GM04504 (cell line): ENCODE measurements at regions not wholly inside any gene's neighbourhood (a gene's known extent, or its start where the extent isn't known, plus 50 kb on each side); places are given as distances from the start of the nearest gene placed in this dataset.

Experiments used
- DNase-seq: peaks from one replicate; pipeline ENCODE4 v3.0.0-alpha.2; 2012; ENCODE audit warnings: low read depth

DNA sequence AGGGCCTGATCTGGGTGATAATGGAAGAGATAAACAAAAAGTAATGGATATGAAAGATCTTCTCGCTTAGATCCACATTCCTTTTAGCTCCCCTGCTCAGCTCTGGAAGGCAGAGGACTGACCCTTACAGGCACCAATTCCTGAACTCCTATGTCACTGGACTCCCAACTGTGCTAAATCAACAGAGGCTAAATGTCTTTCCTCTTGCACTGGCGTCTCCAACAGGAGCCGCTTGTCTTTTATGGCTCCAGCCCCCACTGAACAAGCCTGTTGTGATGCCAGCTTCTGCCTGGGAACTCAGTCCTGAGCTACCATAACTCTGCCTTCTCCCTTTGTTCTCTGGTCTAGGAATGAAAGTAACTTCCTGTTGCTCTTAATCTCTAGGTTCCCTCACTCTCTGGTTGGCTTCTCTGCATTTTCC lies 142.1 kb upstream of the COL11A1 start:
- DNase-seq = no peak

- DNase-seq = no peak
These were observed 140.2 kb upstream of the COL11A1 start for GRCh38 chr1:103248417-103249102.

DNA sequence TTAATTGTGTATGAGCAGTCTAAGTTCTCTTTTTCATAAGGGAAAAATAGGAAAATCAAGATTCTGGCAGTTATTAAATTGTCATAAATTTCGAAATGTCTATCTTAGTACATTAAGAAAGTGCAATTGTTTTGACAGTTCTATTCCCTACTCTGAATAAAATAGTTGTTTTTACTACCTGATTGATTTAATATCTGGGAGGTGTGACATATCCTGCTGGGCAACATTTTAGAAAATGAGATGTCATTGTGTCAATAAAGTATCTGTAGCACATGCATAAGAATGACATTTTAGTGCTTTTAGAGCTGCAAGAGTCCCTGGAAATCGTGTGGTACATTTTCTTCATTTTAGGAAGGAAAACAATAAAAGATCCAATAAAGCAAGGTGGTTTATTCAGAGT lies 139.2 kb upstream of the COL11A1 start:
- no peak for DNase-seq

GRCh38 chr1:103243481-103243880 lies 135.2 kb upstream of the COL11A1 start:
- DNase-seq = no peak

DNA sequence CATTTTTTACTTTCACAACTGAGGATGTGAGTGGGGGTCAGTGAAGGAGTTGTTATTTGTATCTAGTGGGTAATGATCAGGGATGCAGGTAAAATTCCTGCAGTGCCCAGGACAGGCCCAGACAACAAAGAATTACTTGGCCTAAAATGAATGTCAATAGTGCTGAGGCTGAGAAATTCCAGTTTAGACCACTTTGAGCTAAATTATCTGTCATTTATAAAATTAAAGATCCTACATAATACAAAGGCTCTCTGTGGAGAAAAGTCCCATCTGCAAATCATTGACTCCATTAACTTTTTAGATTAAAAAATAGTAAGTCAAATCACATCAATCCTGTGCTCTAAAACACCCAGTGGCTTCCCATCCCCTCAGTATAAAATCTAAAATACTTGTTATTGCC lies 130.7 kb upstream of the COL11A1 start:
- DNase-seq = no peak

DNA sequence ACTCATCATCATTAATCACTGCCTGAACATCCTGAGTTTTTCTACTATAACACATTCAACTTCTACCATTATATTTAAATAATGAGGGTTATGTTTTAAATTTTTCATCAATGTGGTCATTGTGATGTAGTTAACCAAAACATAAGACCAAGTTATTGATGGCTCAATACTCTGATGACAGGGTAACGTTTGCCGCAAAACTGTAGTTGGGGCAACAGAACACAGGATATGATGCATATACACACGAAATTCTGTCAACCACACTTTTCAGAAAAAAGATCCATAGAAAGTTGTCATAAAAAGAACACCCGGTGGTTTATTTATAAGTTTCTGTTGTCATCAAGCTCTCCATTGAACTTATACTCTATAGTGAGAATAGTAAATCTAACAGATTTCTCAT lies 121.7 kb upstream of the COL11A1 start:
- no peak for DNase-seq

- peak; percentile 5 for DNase-seq
These were observed 112.3 kb upstream of the COL11A1 start for GRCh38 chr1:103220631-103221041.

DNA sequence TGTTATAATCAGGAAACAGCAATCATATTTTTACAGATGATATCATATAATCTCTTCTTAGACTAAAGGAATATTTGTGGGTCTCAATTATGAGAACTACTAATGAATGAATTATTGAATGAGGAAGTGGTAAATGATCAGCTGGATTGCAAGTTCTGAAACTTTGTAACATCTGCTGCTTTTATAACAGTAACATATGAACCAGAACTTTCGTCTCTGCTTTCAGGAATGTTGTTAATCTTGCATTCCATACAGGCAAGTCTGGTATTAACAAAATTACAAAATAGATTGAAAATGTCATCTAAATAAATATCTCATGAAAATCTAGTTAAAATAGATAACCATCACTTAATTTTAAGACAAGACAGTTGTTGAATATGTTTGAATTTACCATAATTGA lies 110.5 kb upstream of the COL11A1 start:
- DNase-seq = no peak

DNA sequence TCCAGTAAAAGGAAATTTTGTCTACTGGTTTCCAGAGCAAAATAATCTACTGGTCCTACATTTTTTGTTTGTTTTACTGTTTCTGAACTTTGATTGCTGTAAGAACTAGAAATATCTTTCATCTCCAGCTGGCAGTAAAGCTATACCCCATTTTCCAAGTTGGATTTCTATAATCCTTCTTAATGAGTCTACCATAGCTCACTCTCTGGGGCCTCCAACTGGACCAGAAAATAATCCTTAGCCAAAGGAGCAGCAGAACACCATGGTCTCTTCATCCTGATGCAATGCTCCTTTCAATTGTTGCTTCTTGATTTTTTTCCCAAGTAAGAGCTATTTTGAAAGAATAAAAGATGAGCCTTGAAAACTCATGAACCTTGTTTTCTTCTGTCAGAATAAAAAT lies 110.0 kb upstream of the COL11A1 start:
- no peak for DNase-seq

- no peak for DNase-seq
These were observed 102.8 kb upstream of the COL11A1 start for GRCh38 chr1:103211073-103211472.

GRCh38 chr1:103208844-103209243 lies 100.5 kb upstream of the COL11A1 start:
- no peak for DNase-seq

DNA sequence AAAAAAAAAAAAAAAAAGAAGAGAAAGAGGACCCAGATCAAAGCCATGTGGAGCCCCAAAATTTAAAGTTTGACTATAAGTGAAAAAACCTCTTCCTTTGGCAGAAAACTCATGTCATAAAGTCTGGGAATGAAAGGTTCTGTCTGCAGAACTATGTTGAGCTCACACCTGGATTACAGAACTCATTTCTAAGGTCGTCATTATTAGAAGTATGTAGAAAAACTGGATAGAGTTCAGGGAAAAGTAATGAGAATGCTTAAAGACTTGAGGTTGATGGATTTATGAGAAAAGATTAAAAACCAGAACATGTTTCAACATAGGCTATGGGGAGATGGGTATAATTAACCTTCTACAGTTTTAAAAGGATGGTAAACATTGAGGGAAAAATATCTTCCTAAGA lies 90.7 kb upstream of the COL11A1 start:
- DNase-seq = no peak

DNA sequence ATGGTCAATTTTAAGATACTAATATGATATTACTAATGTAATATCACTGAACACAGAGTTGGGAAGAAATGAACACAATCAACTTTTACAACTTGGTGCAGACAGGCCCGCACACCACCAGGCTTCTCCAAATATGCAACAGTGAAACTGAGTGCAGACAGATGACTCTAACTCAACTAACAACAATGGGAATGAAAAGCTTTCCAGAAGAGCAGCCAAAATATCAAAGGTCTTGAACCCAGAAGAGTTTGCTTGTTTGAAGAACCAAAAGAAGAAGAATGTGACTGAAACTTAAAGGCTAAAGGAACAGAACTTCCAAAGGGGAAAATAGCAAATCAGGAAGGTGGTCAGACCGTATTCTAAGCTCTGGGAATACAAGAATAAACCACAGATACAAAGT lies 89.8 kb upstream of the COL11A1 start:
- DNase-seq = no peak

GRCh38 chr1:103197216-103197615 lies 88.9 kb upstream of the COL11A1 start:
- no peak for DNase-seq

- DNase-seq = no peak
These were observed 86.7 kb upstream of the COL11A1 start for GRCh38 chr1:103194984-103195383.

DNA sequence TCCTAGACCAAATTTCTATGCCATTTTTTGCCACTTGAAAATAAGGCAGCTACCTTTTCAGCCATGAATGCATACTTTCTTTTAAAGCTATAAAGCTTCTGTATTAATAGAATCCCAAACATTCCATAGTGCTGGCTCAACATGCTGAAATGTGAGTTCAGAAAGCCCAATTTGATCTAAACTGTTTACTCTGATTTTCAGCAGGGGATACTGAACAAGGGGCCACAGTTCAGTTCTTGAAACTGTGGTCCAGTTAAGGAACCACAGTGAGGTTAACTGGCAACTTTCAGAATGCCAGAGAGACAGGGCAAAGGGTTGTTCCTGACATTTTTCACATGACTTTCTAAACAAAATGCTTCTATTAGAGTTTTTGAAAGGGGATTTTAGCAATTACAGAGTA lies 85.7 kb upstream of the COL11A1 start:
- DNase-seq = no peak

DNA sequence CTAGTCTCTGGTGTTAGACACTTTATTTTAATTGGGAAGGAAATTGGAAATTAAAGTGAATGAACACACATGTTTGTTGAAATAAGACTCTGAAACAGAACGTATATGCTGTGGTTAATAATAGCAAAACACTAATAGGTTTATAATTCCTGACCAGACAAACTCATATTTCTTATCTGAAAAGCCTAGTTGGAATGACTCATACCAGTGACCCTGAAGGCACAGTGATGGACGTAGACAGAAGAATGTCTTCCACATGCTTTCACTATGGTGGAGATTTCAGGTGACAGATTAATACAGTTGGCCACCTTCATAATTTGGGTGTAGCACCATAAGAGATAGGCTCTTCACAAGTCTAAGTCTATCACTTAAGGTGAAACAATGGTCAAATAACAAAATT lies 83.0 kb upstream of the COL11A1 start:
- DNase-seq = no peak

- no peak for DNase-seq
These were observed 82.4 kb upstream of the COL11A1 start for GRCh38 chr1:103190766-103191165.

DNA sequence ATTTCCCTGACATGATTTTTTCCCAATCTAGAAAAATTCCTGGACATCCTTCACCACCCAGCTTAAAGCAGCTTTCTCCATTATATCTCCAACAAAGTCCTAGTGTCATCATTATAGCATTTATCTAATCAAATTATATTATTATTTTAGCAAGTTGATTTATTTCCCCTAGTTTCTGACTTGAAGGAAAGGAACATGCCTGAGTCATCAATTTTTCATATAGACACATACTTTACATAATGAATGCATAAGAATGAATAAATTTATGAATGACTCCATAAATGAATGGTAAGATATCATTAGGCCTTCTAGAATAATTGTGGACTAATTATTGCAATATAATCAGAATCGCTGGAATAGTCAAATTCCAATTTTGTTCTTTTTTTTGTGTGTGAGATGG lies 79.4 kb upstream of the COL11A1 start:
- DNase-seq = no peak

DNA sequence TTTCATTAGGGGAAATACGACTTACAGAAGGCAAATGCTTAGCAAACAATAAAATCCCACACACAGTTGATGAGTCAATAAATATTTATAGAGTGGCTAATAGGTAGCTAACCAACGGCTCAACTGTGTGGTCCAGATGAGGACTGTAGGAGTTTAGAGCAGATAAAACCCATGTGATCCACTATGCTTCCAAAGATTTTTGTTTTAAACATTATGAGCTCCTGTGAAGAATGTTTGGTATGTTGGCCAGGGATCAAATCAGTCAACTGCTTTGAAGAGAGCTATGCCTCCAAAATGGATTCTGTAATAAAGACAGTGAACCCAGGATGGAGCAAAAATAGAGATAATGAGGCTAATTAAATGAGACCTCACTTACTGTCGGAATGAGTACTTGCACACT lies 72.3 kb upstream of the COL11A1 start:
- DNase-seq = no peak

DNA sequence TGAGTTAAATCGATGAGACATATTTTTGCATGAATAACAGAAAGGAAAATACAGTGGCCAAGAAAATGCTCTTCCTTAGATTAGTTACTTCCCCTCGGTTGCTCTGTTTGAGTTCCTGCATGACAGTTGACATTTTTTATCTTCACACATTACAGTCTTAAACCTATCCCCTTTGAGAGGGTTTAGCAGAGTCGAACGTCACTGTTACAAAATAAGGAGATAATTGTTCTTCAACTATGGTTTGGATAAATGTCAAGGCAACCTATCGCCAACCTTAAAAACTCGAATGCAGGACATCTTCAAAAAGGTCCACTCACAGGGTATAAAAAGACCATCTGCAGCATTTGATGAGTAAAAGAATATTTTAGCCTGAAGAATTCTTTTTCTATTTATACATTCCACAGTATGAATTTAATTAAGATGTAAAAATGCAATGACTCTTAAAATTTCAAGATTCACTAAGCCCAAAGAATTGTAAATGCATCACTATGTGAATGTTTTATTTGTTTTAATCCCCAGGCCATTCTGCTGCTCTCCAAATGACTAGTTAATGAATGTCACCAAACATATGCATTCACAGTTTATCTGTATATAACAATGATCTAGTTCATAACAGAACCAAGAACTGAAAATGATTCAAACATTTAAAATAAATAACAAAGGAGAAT lies 68.9 kb upstream of the COL11A1 start:
- no peak for DNase-seq

DNA sequence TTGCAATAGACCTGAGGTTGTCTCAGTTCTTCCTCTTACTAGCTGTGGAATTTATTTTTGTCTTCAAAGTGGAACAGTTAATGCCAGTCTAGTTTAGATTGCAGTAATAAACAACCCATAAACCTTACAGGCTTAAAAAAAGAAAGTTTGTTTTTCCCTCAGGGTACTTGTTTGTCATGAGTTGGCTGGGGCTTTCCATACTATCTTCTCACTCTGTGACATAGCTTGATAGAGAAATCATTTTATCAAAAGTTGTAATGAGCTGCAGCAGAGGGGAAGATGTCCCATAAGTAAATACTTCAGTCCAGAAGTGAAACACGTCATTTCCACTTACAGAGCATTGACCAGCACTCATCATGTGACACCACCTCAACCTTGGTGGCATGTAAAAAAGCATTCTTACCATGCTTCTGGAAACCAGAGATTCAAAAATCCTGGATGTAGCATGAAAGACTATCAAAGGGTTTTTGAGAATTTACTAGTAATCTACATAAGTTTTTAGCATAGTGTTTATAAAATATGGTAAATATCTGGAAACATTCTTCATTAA lies 62.8 kb upstream of the COL11A1 start:
- DNase-seq = no peak

GRCh38 chr1:103170609-103171008 lies 62.3 kb upstream of the COL11A1 start:
- DNase-seq = no peak

GRCh38 chr1:103162360-103162759 lies 54.0 kb upstream of the COL11A1 start:
- DNase-seq = no peak
